Retinal pigment epithelial cell (primary cell): ENCODE measurements at regions not wholly inside any gene's neighbourhood (a gene's known extent, or its start where the extent isn't known, plus 50 kb on each side); places are given as distances from the start of the nearest gene placed in this dataset.

Source experiments
- DNase-seq: peaks from one replicate; pipeline ENCODE4 v3.0.0-alpha.2; 2010; ENCODE audit warnings: low read depth
- H3K4me3 ChIP-seq: 2 replicates; pipeline ENCODE4 v1.5.1; 2011; ENCODE audit warnings: mild to moderate bottlenecking, low read length, control low read depth, moderate library complexity
- CTCF ChIP-seq: conservative IDR thresholded peaks from 2 replicates; pipeline ENCODE4 v1.5.1; 2011; ENCODE audit warnings: low read depth, low read length, control low read depth, inconsistent platforms

GRCh38 chr12:123077298-123078119 is 73.4 kb downstream of the PITPNM2 start:
- TF ChIP-seq CTCF, result no peak
- DNase-seq, result no peak
- no peak overlapping the region for H3K4me3 ChIP-seq

GRCh38 chr12:123076604-123077297 is 74.1 kb downstream of the PITPNM2 start:
- DNase-seq, result no peak
- no peak overlapping the region for H3K4me3 ChIP-seq
- TF ChIP-seq CTCF, result no peak

- peak; percentile 40 for TF ChIP-seq CTCF
- H3K4me3 ChIP-seq, result no peak overlapping the region
- DNase-seq, result no peak
Measured at GRCh38 chr12:123075646-123076171, 75.2 kb downstream of the PITPNM2 start.

- DNase-seq, result no peak
- no peak overlapping the region for H3K4me3 ChIP-seq
- no peak for TF ChIP-seq CTCF
Measured at GRCh38 chr12:123075087-123075645, 75.7 kb downstream of the PITPNM2 start.

GRCh38 chr12:123073962-123074801 is 76.7 kb downstream of the PITPNM2 start:
- no peak for DNase-seq
- H3K4me3 ChIP-seq, result no peak overlapping the region
- no peak for TF ChIP-seq CTCF

- no peak for DNase-seq
- H3K4me3 ChIP-seq, result no peak overlapping the region
- TF ChIP-seq CTCF, result no peak
Measured at GRCh38 chr12:123073292-123073691, 77.6 kb downstream of the PITPNM2 start.
